HCT116 (cell line): ENCODE measurements at regions not wholly inside any gene's neighbourhood (a gene's known extent, or its start where the extent isn't known, plus 50 kb on each side); places are given as distances from the start of the nearest gene placed in this dataset.

Experiments used
- ATAC-seq: fragments of 200-7000 bp; cut with Tn5 transposase; 2 replicates; pipeline ENCODE4 v1.9.1; 2020; ENCODE audit warnings: mild to moderate bottlenecking, moderate library complexity
- BruUV-seq: library from RNA; stranded (reverse); fragments of 400-500 nt; replicated peaks from 2 replicates; lab custom pipeline; 2021; lab: Mats Ljungman, UMichigan
- CTCF ChIA-PET: fragments of 300-600 bp; sonication (Branson Sonifier 250); formaldehyde crosslinking; loops from one replicate; lab custom pipeline; 2021; ENCODE audit warnings: antibody characterized with exemption; lab: Charles Lee
- POLR2A ChIA-PET: fragments of 300-600, 350-600 bp; sonication (Branson Sonifier 250); formaldehyde crosslinking; loops from one replicate; lab custom pipeline; 2021; ENCODE audit warnings: antibody characterized with exemption; lab: Charles Lee
- RAD21 ChIA-PET, 2 experiments: fragments of 300-600 bp; sonication (Branson Sonifier 250); formaldehyde crosslinking; loops; one replicate each; lab custom pipeline; 2023; ENCODE audit warnings: low total read pairs in 2 of 2; ENCODE audit not compliant: uncharacterized antibody in 2 of 2, unreplicated experiment in 2 of 2, low non-redundant PET in 1 of 2; lab: Charles Lee
- DNase-seq: peaks from one replicate; pipeline ENCODE4 v3.0.0-alpha.2; 2010; ENCODE audit warnings: low read depth, low spot score
- H2AFZ ChIP-seq: fragments of 200-600 bp; shearing (Covaris generic), sonication (generic); 2 replicates; pipeline ENCODE4 v1.6.1; 2017; ENCODE audit warnings: low read depth, mixed run types, mixed read lengths, antibody characterized with exemption, low read length; ENCODE audit not compliant: poor library complexity, severe bottlenecking
- H3K27ac ChIP-seq: 2 replicates; pipeline ENCODE4 v1.5.1; 2012; ENCODE audit warnings: low read depth, low read length
- H3K27me3 ChIP-seq: fragments of 200-600 bp; sonication (generic); 2 replicates; pipeline ENCODE4 v1.6.1; 2016; ENCODE audit warnings: mixed run types, low read length, mixed read lengths; ENCODE audit not compliant: insufficient read depth
- H3K36me3 ChIP-seq, 2 experiments: fragments of 200-500 bp in 1 of 2; fragments of 200-600 bp in 1 of 2; sonication (Bioruptor generic) in 1 of 2; sonication (generic) in 1 of 2; 2 replicates each; pipeline versions ENCODE4 v1.5.1 to v1.6.1; 2014 to 2016; ENCODE audit warnings: low read length in 2 of 2, inconsistent platforms in 1 of 2, mixed read lengths in 1 of 2, mixed run types in 1 of 2; ENCODE audit not compliant: insufficient read depth in 2 of 2, control insufficient read depth in 1 of 2
- H3K4me1 ChIP-seq, 2 experiments: fragments of 200-600 bp in 1 of 2; sonication (generic) in 1 of 2; 2 replicates each; pipeline versions ENCODE4 v1.5.1 to v1.6.1; 2012 to 2017; ENCODE audit warnings: low read length in 2 of 2, inconsistent platforms in 1 of 2, mild to moderate bottlenecking in 1 of 2, mixed read lengths in 1 of 2, mixed run types in 1 of 2, moderate library complexity in 1 of 2; ENCODE audit not compliant: insufficient read depth in 2 of 2, control insufficient read depth in 1 of 2
- H3K4me2 ChIP-seq: fragments of 200-600 bp; sonication (generic); 2 replicates; pipeline ENCODE4 v1.6.1; 2017; ENCODE audit warnings: mixed run types, low read length, mixed read lengths
- H3K4me3 ChIP-seq, 2 experiments: fragments of 200-600 bp in 1 of 2; sonication (generic) in 1 of 2; replicated peaks in 1 of 2; 2 replicates each; pipeline ENCODE4 v1.5.1; 2011 to 2016; ENCODE audit warnings: low read length in 2 of 2, control low read depth in 1 of 2, low read depth in 1 of 2, mild to moderate bottlenecking in 1 of 2, mixed read lengths in 1 of 2, mixed run types in 1 of 2
- H3K79me2 ChIP-seq: fragments of 200-600 bp; sonication (generic); 2 replicates; pipeline ENCODE4 v1.6.1; 2017; ENCODE audit warnings: mild to moderate bottlenecking, mixed run types, low read length, moderate library complexity, mixed read lengths; ENCODE audit not compliant: insufficient read depth
- H3K9ac ChIP-seq: fragments of 200-600 bp; sonication (generic); 2 replicates; pipeline ENCODE4 v1.6.1; 2016; ENCODE audit warnings: low read length, mixed read lengths
- H3K9me2 ChIP-seq: fragments of 200-600 bp; sonication (generic), shearing (Covaris generic); 2 replicates; pipeline ENCODE4 v1.6.1; 2017; ENCODE audit warnings: mixed run types, mild to moderate bottlenecking, moderate library complexity; ENCODE audit not compliant: insufficient read depth
- H3K9me3 ChIP-seq, 2 experiments: fragments of 200-500 bp in 1 of 2; fragments of 200-600 bp in 1 of 2; sonication (Bioruptor generic) in 1 of 2; sonication (generic) in 1 of 2; 2 replicates each; pipeline ENCODE4 v1.6.1; 2014 to 2017; ENCODE audit warnings: low read length in 2 of 2, mixed read lengths in 2 of 2, inconsistent platforms in 1 of 2, low read depth in 1 of 2, mild to moderate bottlenecking in 1 of 2, mixed run types in 1 of 2, moderate library complexity in 1 of 2; ENCODE audit not compliant: control insufficient read depth in 1 of 2, insufficient read depth in 1 of 2
- H4K20me1 ChIP-seq: fragments of 200-600 bp; sonication (generic), shearing (Covaris generic); 2 replicates; pipeline ENCODE4 v1.6.1; 2017; ENCODE audit warnings: mixed run types, mild to moderate bottlenecking, moderate library complexity; ENCODE audit not compliant: insufficient read depth
- CEBPB ChIP-seq: IDR thresholded peaks from 2 replicates; pipeline ENCODE4 v1.6.1; 2012; ENCODE audit warnings: low read depth
- CTCF ChIP-seq, 3 experiments: fragments of 200-600 bp in 1 of 3; sonication (generic) in 1 of 3; IDR thresholded peaks in 2 of 3; conservative IDR thresholded peaks in 1 of 3; 2 replicates each; pipeline ENCODE4 v1.5.1; 2012 to 2017; ENCODE audit warnings: low read depth in 2 of 3, low read length in 2 of 3, antibody characterized with exemption in 1 of 3, borderline replicate concordance in 1 of 3, control low read depth in 1 of 3, mild to moderate bottlenecking in 1 of 3, mixed read lengths in 1 of 3, mixed run types in 1 of 3, moderate library complexity in 1 of 3; ENCODE audit not compliant: insufficient read depth in 1 of 3
- EGR1 ChIP-seq: IDR thresholded peaks from 2 replicates; pipeline ENCODE4 v1.6.1; 2012; ENCODE audit warnings: low read depth
- ELF1 ChIP-seq: IDR thresholded peaks from 2 replicates; pipeline ENCODE4 v1.6.1; 2012; ENCODE audit warnings: low read depth, borderline replicate concordance
- EZH2 ChIP-seq: fragments of 200-600 bp; sonication (generic); IDR thresholded peaks from 2 replicates; pipeline ENCODE4 v1.6.1; 2017; ENCODE audit warnings: antibody characterized with exemption, mixed run types
- FOSL1 ChIP-seq: IDR thresholded peaks from 2 replicates; pipeline ENCODE4 v1.6.1; 2012; ENCODE audit warnings: low read depth
- JUND ChIP-seq: IDR thresholded peaks from 2 replicates; pipeline ENCODE4 v1.6.1; 2012
- MAX ChIP-seq: IDR thresholded peaks from 2 replicates; pipeline ENCODE4 v1.6.1; 2012
- POLR2A ChIP-seq: IDR thresholded peaks from 2 replicates; pipeline ENCODE4 v1.7.0; 2011; ENCODE audit warnings: borderline replicate concordance; ENCODE audit not compliant: insufficient read depth, insufficient read length; ENCODE audit errors: extremely low read depth
- POLR2AphosphoS5 ChIP-seq: IDR thresholded peaks from 2 replicates; pipeline ENCODE4 v1.6.1; 2011; ENCODE audit warnings: mild to moderate bottlenecking, low read depth, low read length, moderate library complexity
- RAD21 ChIP-seq: IDR thresholded peaks from 2 replicates; pipeline ENCODE4 v1.6.1; 2012; ENCODE audit warnings: low read depth, mild to moderate bottlenecking
- SIN3A ChIP-seq: IDR thresholded peaks from 2 replicates; pipeline ENCODE4 v1.6.1; 2012; ENCODE audit warnings: low read depth
- SP1 ChIP-seq: IDR thresholded peaks from 2 replicates; pipeline ENCODE4 v1.6.1; 2012; ENCODE audit warnings: low read depth
- SRF ChIP-seq: IDR thresholded peaks from 2 replicates; pipeline ENCODE4 v1.6.1; 2012; ENCODE audit warnings: low read depth
- TCF7L2 ChIP-seq: IDR thresholded peaks from 2 replicates; pipeline ENCODE4 v1.7.0; 2011; ENCODE audit warnings: borderline replicate concordance, inconsistent platforms; ENCODE audit not compliant: insufficient read depth, insufficient read length; ENCODE audit errors: extremely low read depth
- YY1 ChIP-seq: IDR thresholded peaks from 2 replicates; pipeline ENCODE4 v1.6.1; 2011; ENCODE audit warnings: low read length, low read depth, moderate library complexity, mild to moderate bottlenecking; ENCODE audit not compliant: insufficient replicate concordance; ENCODE audit errors: extremely low read depth
- ZNF274 ChIP-seq: fragments of 200-500 bp; sonication (Bioruptor generic); IDR thresholded peaks from 2 replicates; pipeline ENCODE4 v1.6.1; 2014; ENCODE audit warnings: mild to moderate bottlenecking, low read depth, low read length, inconsistent platforms
- intact Hi-C: fragments of 100-400 bp; cut with micrococcal nuclease; formaldehyde crosslinking; loops from 2 replicates; pipeline ENCODE4 v1.10.0; 2022
- TF ChIP-seq, protein P1 (sequence below): IDR thresholded peaks from 2 replicates; pipeline ENCODE4 v1.6.1; 2012; ENCODE audit warnings: low read depth
- TF ChIP-seq, protein P2 (sequence below): IDR thresholded peaks from 2 replicates; pipeline ENCODE4 v1.6.1; 2012
- TF ChIP-seq, protein P3 (sequence below): IDR thresholded peaks from 2 replicates; pipeline ENCODE4 v1.6.1; 2011; ENCODE audit warnings: mild to moderate bottlenecking, low read length, moderate library complexity; ENCODE audit not compliant: insufficient replicate concordance; ENCODE audit errors: extremely low read depth

DNA sequence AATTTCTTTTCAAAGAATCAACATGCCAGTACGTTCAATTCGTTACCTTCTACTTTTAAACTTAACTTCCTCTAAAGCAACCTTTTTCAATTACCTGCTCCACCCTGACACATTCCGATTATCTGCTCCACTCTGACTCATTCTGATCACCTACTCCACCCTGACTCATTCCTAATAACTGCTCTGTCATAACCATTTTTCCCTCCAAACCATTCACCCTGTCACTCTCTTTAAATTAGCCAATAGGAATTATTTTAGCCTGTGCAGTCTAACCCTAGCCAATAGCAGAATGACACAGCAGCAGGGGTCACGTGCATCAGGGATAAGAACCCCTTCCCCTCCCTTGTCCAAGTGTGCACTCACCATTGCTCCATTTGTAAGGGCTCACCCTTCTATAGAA, 557.4 kb upstream of the EYS start:
- H3K27ac ChIP-seq, result no peak overlapping the region
- H3K9ac ChIP-seq, result no peak overlapping the region
- H2AFZ ChIP-seq, result no peak overlapping the region
- no peak overlapping the region for H3K4me3 ChIP-seq
- no peaks in the 10 kb centered on the region for H4K20me1 ChIP-seq
- CTCF ChIA-PET, result no interaction called here
- no peaks in the 10 kb centered on the region for H3K4me1 ChIP-seq
- H3K9me2 ChIP-seq, result no peaks in the 10 kb centered on the region
- H3K27me3 ChIP-seq, result no peaks in the 10 kb centered on the region
- intact Hi-C loops, result no loop called here
- no peaks in the 10 kb centered on the region for H3K79me2 ChIP-seq
- TF ChIP-seq SRF (no peak), ZNF274 (no peak), SP1 (no peak), POLR2A (no peak), EGR1 (no peak), JUND (no peak), SIN3A (no peak), YY1 (no peak), FOSL1 (no peak), MAX (no peak), EZH2 (no peak), RAD21 (no peak), CTCF (IDR thresholded peaks at IDR 0.05 in 2 of 3, conservative IDR thresholded peaks at IDR 0.05 in 1 of 3; ENCODE audit: borderline replicate concordance in 1 of 3, insufficient read depth in 1 of 3, low read depth in 2 of 3, low read length in 2 of 3) (no peak), CEBPB (no peak), TCF7L2 (no peak), ELF1 (no peak), POLR2AphosphoS5 (no peak)
- TF ChIP-seq, protein P1, sequence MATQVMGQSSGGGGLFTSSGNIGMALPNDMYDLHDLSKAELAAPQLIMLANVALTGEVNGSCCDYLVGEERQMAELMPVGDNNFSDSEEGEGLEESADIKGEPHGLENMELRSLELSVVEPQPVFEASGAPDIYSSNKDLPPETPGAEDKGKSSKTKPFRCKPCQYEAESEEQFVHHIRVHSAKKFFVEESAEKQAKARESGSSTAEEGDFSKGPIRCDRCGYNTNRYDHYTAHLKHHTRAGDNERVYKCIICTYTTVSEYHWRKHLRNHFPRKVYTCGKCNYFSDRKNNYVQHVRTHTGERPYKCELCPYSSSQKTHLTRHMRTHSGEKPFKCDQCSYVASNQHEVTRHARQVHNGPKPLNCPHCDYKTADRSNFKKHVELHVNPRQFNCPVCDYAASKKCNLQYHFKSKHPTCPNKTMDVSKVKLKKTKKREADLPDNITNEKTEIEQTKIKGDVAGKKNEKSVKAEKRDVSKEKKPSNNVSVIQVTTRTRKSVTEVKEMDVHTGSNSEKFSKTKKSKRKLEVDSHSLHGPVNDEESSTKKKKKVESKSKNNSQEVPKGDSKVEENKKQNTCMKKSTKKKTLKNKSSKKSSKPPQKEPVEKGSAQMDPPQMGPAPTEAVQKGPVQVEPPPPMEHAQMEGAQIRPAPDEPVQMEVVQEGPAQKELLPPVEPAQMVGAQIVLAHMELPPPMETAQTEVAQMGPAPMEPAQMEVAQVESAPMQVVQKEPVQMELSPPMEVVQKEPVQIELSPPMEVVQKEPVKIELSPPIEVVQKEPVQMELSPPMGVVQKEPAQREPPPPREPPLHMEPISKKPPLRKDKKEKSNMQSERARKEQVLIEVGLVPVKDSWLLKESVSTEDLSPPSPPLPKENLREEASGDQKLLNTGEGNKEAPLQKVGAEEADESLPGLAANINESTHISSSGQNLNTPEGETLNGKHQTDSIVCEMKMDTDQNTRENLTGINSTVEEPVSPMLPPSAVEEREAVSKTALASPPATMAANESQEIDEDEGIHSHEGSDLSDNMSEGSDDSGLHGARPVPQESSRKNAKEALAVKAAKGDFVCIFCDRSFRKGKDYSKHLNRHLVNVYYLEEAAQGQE, result no peak
- TF ChIP-seq, protein P2, sequence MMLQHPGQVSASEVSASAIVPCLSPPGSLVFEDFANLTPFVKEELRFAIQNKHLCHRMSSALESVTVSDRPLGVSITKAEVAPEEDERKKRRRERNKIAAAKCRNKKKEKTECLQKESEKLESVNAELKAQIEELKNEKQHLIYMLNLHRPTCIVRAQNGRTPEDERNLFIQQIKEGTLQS, result no peak
- TF ChIP-seq, protein P3, sequence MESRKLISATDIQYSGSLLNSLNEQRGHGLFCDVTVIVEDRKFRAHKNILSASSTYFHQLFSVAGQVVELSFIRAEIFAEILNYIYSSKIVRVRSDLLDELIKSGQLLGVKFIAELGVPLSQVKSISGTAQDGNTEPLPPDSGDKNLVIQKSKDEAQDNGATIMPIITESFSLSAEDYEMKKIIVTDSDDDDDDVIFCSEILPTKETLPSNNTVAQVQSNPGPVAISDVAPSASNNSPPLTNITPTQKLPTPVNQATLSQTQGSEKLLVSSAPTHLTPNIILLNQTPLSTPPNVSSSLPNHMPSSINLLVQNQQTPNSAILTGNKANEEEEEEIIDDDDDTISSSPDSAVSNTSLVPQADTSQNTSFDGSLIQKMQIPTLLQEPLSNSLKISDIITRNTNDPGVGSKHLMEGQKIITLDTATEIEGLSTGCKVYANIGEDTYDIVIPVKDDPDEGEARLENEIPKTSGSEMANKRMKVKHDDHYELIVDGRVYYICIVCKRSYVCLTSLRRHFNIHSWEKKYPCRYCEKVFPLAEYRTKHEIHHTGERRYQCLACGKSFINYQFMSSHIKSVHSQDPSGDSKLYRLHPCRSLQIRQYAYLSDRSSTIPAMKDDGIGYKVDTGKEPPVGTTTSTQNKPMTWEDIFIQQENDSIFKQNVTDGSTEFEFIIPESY, result no peak
- DNase-seq, result no peak
- H3K4me2 ChIP-seq, result no peak overlapping the region
- H3K9me3 ChIP-seq, result peaks cover 3 to 24% of the 10 kb centered on the region in 2 experiments; a peak in 2 of 4 replicates
- no peaks in the 10 kb centered on the region for H3K36me3 ChIP-seq
- POLR2A ChIA-PET, result no interaction called here
- BruUV-seq, result no TSS peak
- RAD21 ChIA-PET, result no interaction called here
- ATAC-seq, result no peak
